Peyer's patch (tissue), 4 donors: ENCODE measurements at regions not wholly inside any gene's neighbourhood (a gene's known extent, or its start where the extent isn't known, plus 50 kb on each side); places are given as distances from the start of the nearest gene placed in this dataset.

Source experiments
- POLR2A ChIP-seq, 2 donors: fragments of 450-650 bp; IDR thresholded peaks; one replicate each; pipeline ENCODE4 v1.5.1; 2017; ENCODE audit warnings: antibody characterized with exemption in 2 of 2, mild to moderate bottlenecking in 2 of 2, moderate library complexity in 2 of 2
- TF ChIP-seq, protein P1 (sequence below), 6 experiments: fragments of 450-650 bp in 4 of 6; fragments of 200-600 bp in 2 of 6; sonication (generic) in 1 of 6; IDR thresholded peaks; one replicate each; pipeline ENCODE4 v1.5.1; 2017 to 2019; ENCODE audit warnings: antibody characterized with exemption in 6 of 6, mild to moderate bottlenecking in 3 of 6, moderate library complexity in 1 of 6

DNA sequence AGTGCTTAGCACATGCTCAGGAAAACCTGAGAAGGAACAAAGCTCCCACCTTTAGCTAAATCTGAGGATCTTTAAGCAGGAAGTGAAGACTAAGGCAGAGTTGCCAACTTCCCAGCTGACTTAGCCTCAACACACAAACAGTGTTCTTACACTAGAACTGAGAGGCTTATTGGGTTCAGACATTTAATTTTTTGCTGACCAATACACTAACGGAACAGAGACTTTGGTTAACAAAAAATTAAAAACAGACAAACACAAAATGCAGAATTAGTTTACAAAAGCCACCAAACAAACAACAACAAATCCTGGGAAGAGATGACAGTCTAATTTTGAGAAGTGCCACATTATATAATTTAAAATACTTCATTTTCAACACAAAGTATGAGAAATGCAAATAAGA is 1123.7 kb upstream of the ATXN7L3B start:
- TF ChIP-seq, protein P1, sequence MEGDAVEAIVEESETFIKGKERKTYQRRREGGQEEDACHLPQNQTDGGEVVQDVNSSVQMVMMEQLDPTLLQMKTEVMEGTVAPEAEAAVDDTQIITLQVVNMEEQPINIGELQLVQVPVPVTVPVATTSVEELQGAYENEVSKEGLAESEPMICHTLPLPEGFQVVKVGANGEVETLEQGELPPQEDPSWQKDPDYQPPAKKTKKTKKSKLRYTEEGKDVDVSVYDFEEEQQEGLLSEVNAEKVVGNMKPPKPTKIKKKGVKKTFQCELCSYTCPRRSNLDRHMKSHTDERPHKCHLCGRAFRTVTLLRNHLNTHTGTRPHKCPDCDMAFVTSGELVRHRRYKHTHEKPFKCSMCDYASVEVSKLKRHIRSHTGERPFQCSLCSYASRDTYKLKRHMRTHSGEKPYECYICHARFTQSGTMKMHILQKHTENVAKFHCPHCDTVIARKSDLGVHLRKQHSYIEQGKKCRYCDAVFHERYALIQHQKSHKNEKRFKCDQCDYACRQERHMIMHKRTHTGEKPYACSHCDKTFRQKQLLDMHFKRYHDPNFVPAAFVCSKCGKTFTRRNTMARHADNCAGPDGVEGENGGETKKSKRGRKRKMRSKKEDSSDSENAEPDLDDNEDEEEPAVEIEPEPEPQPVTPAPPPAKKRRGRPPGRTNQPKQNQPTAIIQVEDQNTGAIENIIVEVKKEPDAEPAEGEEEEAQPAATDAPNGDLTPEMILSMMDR (IDR thresholded peaks at IDR 0.05) = no peak
- no peak for TF ChIP-seq POLR2A (IDR thresholded peaks at IDR 0.05)
